Spinal cord (tissue), 9 donors: ENCODE measurements at regions not wholly inside any gene's neighbourhood (a gene's known extent, or its start where the extent isn't known, plus 50 kb on each side); places are given as distances from the start of the nearest gene placed in this dataset.
A peak's percentile ranks its signal among the peaks of the same experiment; 100 is the strongest.
"Not testable (repeated sequence)": the region's sequence is repeated elsewhere in the genome, so short reads cannot be mapped to it uniquely, and the experiment has no call there.

Experiments
- DNase-seq, 6 donors: peaks; one replicate each; pipeline versions ENCODE4 v3.0.0 to v3.0.0-alpha.2; 2013 to 2015; ENCODE audit warnings: low spot score in 6 of 6, low read depth in 4 of 6
- H3K27ac ChIP-seq: one replicate; pipeline ENCODE4 v1.5.1; 2013; ENCODE audit warnings: low read depth, low read length, control low read depth
- H3K27me3 ChIP-seq: one replicate; pipeline ENCODE4 v1.6.1; 2013; ENCODE audit warnings: low read length; ENCODE audit not compliant: control insufficient read depth, insufficient read depth
- H3K36me3 ChIP-seq: one replicate; pipeline ENCODE4 v1.6.1; 2013; ENCODE audit warnings: low read length; ENCODE audit not compliant: control insufficient read depth, insufficient read depth
- H3K4me1 ChIP-seq: one replicate; pipeline ENCODE4 v1.6.1; 2013; ENCODE audit warnings: low read length; ENCODE audit not compliant: control insufficient read depth, insufficient read depth
- H3K4me3 ChIP-seq: one replicate; pipeline ENCODE4 v1.5.1; 2013; ENCODE audit warnings: low read depth, low read length, control low read depth
- H3K9me3 ChIP-seq: one replicate; pipeline ENCODE4 v1.6.1; 2013; ENCODE audit warnings: low read length; ENCODE audit not compliant: control insufficient read depth, insufficient read depth
- WGBS: methylation state at CpG from one replicate; pipeline ENCODE4 v1.1.5; 2013; ENCODE audit warnings: missing lambda C conversion rate; ENCODE audit not compliant: insufficient coverage; 5-methylcytosine and 5-hydroxymethylcytosine counted together
- donor health status: healthy.

DNA sequence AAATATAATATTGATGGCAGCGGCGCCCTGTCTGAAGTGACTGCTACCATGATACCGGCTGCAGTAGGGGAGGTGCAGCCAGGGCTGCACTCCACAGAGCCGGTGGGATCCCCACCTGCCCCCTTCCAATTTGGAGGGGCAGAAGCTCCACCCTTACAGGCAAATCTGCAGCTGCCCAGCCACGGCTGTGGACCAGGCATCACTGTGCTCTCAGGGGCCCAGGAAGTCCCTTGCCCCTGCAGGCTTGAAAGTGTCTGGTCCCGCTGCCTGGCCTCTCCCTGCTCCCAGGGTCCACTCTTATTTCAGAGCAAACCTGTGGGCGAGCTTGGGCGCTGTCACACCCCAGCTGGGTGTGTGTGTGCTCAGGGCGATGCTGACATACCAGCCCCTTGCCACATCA, 172.7 kb upstream of the SMIM30 start:
- Histone ChIP-seq H3K27ac (no peak overlapping the region), H3K4me3 (no peak overlapping the region), H3K9me3 (no peaks in the 10 kb centered on the region), H3K4me1 (no peaks in the 10 kb centered on the region), H3K27me3 (no peaks in the 10 kb centered on the region), H3K36me3 (no peaks in the 10 kb centered on the region)
- DNase-seq: no peak
- WGBS: 90% methylated on average over 8 of the region's 9 CpGs

DNA sequence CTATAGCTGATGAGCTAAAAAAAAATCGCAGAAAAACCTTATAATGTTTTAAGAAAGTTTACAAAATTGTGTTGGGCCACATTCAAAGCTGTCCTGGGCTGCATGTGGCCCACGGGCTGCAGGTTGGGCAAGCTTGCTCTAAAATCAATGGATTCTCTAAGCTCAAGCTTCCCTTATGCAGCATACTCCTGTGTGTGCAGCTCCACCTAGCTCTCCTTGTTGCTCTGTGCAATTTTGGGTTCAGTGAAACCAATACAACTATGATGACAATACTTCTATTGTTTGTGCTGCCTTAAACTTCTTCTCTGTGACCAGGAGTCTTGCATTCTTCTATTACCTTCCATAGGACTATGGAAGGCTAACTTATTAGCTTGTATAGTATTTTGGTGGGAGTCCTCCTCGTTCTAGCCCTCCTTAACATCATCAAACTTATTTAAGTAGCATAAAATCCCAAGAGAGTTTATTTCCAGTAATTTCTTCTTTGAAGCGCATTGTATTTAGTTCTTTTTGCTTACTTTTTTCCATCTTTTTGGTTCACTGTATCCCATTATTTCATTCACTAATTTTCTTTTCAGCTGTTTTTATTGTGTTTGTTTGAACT, 170.9 kb upstream of the SMIM30 start:
- WGBS: 50% methylated on average over 1 of the region's 4 CpGs
- peak in 2 of 6 donors; percentile 23 to 57 for DNase-seq
- H3K4me1 ChIP-seq: no peaks in the 10 kb centered on the region
- no peaks in the 10 kb centered on the region for H3K27me3 ChIP-seq
- H3K4me3 ChIP-seq: no peak overlapping the region
- H3K9me3 ChIP-seq: no peaks in the 10 kb centered on the region
- H3K36me3 ChIP-seq: no peaks in the 10 kb centered on the region
- no peak overlapping the region for H3K27ac ChIP-seq

DNA sequence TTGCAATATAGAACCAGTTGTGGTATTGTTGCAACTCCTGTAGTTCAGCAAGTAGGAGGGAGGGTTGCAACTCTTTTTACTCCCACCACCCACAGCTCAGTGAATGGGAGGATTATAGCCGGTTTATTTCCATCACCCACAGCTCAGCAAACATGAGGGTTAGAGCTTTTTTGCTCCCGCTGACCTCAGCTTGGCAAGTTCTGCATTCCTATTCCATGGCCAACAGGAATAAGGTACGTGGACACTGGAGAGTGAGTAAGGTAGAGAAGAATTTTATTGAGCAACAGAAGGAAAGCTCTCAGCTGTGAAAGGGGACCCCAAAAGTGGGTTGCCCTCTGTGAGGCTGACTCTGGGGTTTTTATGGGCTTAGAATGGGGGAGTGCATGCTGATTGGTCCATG, 167.1 kb upstream of the SMIM30 start:
- Histone ChIP-seq H3K27ac (no peak overlapping the region), H3K4me1 (no peaks in the 10 kb centered on the region), H3K9me3 (no peaks in the 10 kb centered on the region), H3K36me3 (no peaks in the 10 kb centered on the region), H3K4me3 (no peak overlapping the region), H3K27me3 (no peaks in the 10 kb centered on the region)
- DNase-seq: no peak
- 100% methylated on average over 1 of the region's 3 CpGs for WGBS

DNA sequence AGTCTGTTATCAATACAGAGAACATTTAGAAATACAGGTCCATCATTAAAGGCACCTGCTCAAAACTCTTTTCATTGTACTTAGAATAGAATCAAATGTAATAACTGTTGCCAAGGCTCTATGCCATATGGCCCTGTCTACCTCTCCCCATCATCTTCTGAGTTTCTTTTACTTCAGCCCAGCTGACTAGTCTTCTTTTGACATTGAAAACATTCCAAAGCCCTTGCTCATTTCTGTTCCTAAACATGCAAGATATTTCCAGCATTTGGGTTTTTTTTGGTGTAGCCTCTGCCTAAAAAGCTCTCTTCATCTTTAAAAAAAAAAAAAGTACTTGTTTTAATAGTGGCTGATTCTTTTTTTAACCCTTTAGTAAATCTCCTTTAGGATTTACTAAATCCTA, 165.5 kb upstream of the SMIM30 start:
- Histone ChIP-seq H3K4me1 (no peaks in the 10 kb centered on the region), H3K9me3 (no peaks in the 10 kb centered on the region), H3K36me3 (no peaks in the 10 kb centered on the region), H3K27me3 (no peaks in the 10 kb centered on the region), H3K27ac (no peak overlapping the region), H3K4me3 (no peak overlapping the region)
- no peak for DNase-seq

DNA sequence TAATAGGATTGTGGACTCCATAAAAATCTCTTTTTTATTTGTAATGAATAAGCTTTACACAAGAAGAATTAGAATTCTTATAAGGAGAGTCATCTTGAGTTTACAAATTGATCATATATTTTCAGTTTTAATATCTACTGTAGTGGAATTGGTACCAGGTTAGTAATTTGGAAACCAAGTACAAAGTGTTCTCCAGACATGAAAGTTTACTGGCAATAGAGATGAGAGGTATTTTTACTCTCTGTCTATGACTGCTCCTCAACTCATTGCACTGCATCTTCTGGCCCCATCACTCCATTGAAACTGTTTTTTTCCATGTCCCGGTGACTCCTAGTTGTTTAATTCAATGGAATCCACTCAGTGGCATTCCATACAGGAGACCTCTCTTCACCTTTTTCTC, 164.5 kb upstream of the SMIM30 start:
- Histone ChIP-seq H3K9me3 (no peaks in the 10 kb centered on the region), H3K27me3 (no peaks in the 10 kb centered on the region), H3K4me1 (no peaks in the 10 kb centered on the region), H3K27ac (no peak overlapping the region), H3K4me3 (no peak overlapping the region), H3K36me3 (no peaks in the 10 kb centered on the region)
- WGBS: 94% methylated on average over 1 of the region's 1 CpG
- no peak for DNase-seq

DNA sequence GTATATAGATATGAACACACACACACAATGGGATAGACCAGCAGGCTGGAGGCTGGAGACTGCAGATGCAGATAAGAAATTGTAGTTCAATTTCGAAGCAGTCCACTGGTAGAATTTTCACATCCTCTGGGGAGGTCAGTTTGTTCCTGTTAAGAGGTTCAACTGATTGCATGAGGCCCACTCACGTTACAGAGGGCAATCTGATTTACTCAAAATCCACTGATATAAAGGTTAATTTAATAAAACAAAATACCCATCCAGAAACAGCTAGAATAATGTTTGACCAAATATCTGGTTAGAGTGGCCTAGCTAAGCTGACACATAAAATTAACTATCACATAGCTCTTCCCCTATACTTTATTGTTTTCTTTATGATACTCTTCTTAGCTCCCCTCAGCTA, 162.9 kb upstream of the SMIM30 start:
- no peak for DNase-seq
- 80% methylated on average over 1 of the region's 2 CpGs for WGBS
- H3K4me1 ChIP-seq: no peaks in the 10 kb centered on the region
- no peak overlapping the region for H3K4me3 ChIP-seq
- no peaks in the 10 kb centered on the region for H3K9me3 ChIP-seq
- no peak overlapping the region for H3K27ac ChIP-seq
- H3K27me3 ChIP-seq: no peaks in the 10 kb centered on the region
- no peaks in the 10 kb centered on the region for H3K36me3 ChIP-seq

DNA sequence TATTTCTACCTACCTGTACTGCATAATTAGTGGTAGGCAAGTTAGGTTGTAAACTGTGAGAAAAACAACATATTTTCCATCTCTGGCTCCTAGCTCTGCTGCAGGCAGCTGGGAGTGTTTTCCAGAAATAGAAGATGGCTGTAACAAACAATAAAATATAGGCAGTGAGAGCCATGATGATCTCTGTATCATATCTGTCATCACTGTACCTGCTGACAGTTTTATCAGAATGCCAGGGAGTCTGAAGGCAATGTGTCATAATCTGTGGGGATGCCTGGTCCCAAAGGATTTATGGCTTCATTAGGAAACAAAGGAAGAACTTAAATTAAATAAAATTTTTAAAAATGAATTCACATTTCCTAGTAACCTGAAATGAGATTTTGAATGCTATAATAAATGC, 160.9 kb upstream of the SMIM30 start:
- H3K4me3 ChIP-seq: no peak overlapping the region
- H3K4me1 ChIP-seq: no peaks in the 10 kb centered on the region
- no peak overlapping the region for H3K27ac ChIP-seq
- H3K9me3 ChIP-seq: peaks cover 3% of the 10 kb centered on the region
- no peaks in the 10 kb centered on the region for H3K36me3 ChIP-seq
- DNase-seq: peak in 2 of 6 donors; percentile 34 to 43
- no peaks in the 10 kb centered on the region for H3K27me3 ChIP-seq

DNA sequence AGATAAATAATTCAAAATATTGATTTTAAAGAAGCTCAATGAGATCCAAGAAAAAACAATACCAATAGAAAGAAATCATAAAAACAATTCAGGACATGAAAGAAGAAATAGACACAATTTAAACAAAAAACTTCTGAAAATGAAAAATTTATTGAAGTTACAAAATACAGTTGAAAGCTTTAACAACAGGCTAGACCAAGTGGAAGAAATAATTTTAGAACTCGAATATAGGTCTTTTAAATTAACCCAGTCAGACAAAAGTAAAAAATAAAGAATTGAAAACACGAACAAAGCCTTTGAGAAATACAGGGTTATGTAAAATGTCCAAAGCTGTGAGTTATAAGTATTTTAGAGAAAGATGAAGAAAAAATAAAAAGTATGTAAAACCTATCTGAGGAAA, 152.4 kb upstream of the SMIM30 start:
- Histone ChIP-seq H3K27me3 (no peaks in the 10 kb centered on the region), H3K9me3 (peaks cover 7% of the 10 kb centered on the region), H3K36me3 (no peaks in the 10 kb centered on the region), H3K4me1 (no peaks in the 10 kb centered on the region), H3K27ac (no peak overlapping the region), H3K4me3 (no peak overlapping the region)
- WGBS: no CpG with 5 or more reads among the region's 2 CpGs
- no peak for DNase-seq

DNA sequence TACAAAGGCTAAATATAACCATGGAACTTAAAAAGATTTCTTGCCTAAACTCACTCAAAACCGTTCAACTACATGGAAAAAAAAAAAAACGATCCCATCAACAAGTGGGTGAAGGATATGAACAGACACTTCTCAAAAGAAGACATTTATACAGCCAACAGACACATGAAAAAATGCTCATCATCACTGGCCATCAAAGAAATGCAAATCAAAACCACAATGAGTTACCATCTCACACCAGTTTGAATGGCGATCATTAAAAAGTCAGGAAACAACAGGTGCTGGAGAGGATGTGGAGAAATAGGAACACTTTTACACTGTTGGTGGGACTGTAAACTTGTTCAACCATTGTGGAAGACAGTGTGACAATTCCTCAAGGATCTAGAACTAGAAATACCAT, 151.2 kb upstream of the SMIM30 start:
- DNase-seq, H3K9me3 ChIP-seq, H3K4me1 ChIP-seq, H3K27ac ChIP-seq, H3K27me3 ChIP-seq, H3K36me3 ChIP-seq, H3K4me3 ChIP-seq: not testable (repeated sequence)
- WGBS: no CpG with 5 or more reads among the region's 3 CpGs

DNA sequence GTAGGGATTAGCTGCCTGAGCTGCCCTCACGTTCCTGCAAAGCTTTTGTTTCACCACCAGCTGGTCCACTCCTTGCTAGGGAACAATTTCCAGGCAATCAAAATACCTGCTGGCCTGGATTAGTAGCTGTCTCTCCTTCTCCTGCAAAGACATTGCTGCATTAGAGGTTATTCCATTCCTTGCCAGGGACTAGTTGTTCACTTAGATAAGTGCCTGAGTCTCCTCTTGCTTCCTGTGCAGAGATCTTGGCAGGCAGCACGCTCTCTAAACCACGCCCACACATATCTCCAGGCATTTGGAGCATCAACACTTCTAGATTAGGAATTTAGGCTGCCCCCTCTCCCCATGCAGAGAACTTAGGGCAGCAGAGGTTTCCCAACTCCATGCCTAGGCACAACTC, 150.4 kb upstream of the SMIM30 start:
- Histone ChIP-seq H3K36me3 (no peaks in the 10 kb centered on the region), H3K4me3 (no peak overlapping the region), H3K9me3 (peaks cover 4% of the 10 kb centered on the region), H3K4me1 (no peaks in the 10 kb centered on the region), H3K27me3 (no peaks in the 10 kb centered on the region), H3K27ac (no peak overlapping the region)
- WGBS: 71% methylated on average over 3 of the region's 3 CpGs
- DNase-seq: no peak
